ENCODE measurements at regions not wholly inside any gene's neighbourhood (a gene's known extent, or its start where the extent isn't known, plus 50 kb on each side); places are given as distances from the start of the nearest gene placed in this dataset.

DNA sequence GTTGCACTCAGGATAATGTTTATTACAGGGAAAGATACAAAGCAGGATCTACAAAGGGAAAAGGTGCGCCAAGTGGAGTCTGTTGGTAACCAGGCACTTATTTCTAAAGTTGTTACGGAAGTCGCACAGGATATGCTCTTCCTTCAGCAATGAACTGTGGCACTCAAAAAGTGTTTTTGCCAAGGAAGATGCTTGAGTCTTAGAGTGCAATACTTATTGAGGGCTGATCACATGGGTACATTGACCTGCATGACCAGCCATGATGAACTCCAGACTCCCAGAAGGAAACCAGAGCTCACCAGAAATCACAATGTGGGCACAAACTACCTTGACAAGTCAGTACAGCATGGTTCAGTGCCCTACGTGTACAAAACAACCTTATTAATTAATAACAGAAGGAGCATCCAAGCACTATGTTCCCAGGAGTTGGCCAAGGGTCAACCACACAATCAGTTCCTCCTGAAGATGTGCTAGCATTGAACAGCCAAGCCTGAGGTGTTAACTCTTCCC is 270.7 kb upstream of the TFAP2D start:
- intact Hi-C loops (cut with DNase I), result no loop called here
- no peak for DNase-seq (ENCODE audit: low spot score)

DNA sequence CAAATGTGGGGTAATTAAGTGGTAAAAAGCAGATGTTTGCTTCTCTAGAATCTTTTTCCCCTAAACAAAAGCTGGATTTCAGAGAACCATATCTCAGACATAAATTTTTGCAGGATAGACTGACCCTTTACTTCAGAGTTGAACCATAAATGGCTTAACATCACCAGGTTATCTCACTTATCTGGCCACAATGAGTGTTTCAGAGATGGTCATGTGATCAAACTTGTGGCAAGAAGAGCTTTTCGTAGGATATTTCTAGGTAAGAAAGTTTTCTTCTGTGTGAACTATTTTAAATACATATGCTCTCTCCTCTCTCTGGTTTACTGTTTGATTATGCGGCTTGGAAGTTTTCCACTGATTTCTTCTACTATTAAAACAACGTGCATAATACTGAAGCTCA is 270.2 kb upstream of the TFAP2D start:
- intact Hi-C loops (cut with DNase I), result no loop called here

DNA sequence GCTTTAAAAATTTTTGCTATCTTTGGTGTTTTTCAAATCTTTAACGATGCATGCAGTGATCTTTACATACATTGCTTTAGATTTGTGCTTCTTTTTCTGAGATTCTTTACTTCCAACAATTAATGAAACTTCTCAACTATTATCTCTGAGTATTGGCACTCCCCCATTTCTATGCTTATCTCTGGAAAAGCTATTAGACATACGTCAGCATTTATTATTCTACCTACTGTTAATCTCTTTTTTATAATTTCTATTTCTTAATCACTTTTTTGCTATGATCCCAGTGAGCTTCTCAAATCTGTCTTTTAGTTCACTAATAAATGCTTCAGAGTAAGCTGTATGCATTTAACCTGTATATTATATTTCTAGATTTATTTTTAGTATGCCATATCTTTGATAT is 264.2 kb upstream of the TFAP2D start:
- intact Hi-C loops (cut with DNase I), result no loop called here
- no peak for DNase-seq (ENCODE audit: low spot score)

More for the DNA sequence above, 270.2 kb upstream of the TFAP2D start:
- no peak for DNase-seq (ENCODE audit: low spot score)

DNA sequence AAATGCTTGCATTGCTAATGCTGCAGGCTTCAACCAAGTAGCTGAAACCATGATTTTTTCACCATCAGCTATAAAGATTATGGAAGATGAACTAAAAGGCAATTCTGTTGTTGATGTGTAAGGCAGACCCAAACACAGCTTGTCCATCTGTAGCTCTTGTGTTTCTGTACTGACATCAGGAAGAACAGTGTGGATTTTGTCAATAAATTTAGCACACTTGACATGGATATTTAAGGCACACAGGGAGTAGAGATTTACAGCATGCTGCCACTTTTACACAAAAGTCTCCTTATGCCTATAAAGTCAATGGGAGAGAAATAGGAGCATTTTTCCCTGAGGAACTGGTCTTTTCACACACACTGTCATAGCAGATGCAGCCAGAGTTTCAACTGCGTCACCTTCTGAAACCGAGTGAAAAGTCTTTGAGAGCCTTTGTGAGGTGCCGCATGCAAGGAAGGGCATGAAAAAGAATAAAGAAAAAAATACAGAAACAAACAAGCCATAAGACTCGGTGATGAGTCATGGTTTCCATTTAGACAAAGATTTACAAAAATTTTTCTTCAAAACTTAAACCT is 261.4 kb upstream of the TFAP2D start:
- no peak for DNase-seq (ENCODE audit: low spot score)
- intact Hi-C loops (cut with DNase I), result no loop called here

DNA sequence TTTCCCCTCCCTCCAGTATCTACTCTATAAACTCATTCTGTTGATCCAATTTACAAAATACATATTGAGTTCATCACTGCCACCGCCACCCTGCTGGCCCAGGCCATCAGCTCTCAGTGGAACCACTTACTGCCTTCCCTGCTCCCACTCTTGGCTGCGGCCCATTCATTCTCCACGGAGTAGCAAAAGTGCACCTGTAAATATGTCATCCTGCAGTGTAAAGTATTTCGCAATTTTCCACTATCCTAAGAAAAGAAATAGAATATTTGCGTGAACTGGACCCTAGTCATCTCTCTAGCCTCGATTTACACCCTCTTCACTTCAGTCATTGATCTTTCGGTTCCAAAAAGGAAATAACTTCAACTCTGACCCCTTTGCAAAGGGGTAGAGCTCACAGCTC is 258.3 kb upstream of the TFAP2D start:
- no peak for DNase-seq (ENCODE audit: low spot score)
- intact Hi-C loops (cut with DNase I), result no loop called here

DNA sequence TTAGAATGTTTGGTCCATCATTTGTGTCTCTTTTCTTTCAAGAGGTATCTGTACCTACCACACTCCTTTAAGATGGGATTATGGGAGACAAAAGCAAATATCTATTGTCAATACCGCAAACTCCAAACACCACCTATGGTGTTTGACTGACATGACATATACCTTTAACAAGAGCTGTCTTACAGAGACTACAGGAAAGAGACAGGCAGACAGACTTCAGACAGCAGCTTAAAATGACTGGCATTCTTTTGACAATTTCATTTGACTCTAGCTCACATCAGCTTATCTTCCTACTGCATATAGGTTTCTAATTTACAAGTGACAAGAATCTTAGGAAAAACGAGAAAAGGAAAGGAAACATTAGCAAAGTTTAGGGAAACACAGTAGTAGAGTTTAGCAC is 256.0 kb upstream of the TFAP2D start:
- DNase-seq (ENCODE audit: low spot score), result no peak
- intact Hi-C loops (cut with DNase I), result no loop called here

DNA sequence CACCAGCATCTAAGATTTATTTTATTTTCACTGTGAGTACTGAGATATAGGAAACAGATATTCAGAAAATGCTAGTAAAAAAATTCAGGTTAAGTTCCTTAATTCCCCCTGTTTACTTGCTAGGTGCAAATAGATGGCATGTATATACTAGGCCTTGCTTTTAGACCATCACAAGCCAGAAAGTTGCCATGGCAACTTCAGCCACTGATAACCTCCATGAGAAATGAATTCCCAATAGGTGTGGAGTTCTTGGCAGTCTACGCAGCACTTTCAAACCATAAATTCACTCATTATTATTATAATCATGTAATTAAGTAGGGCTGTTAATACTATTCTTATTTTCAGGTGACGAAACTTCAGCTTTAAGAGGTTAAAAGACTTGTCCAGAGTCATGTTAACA is 251.6 kb upstream of the TFAP2D start:
- intact Hi-C loops (cut with DNase I), result no loop called here

DNA sequence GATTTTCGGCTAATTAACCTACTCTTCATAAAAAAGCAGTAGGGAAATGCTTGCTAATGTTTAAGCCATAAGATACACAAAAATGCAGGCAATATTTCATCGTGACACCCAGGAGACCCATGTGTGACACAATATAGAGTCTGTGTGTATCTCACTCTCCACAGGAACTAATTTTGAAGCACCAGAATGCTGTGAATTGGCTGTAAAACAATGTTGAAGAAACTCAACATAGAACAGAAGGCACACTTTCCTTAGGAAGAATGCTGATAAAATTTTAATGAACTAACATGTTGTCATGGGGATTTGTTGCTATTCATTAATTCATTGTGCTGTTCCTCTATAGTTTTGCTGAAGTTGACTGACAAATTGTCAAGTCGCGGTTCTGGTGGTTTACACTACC is 249.4 kb upstream of the TFAP2D start:
- no peak for DNase-seq (ENCODE audit: low spot score)
- intact Hi-C loops (cut with DNase I), result no loop called here

More for the DNA sequence above, 251.6 kb upstream of the TFAP2D start:
- DNase-seq (ENCODE audit: low spot score), result no peak

DNA sequence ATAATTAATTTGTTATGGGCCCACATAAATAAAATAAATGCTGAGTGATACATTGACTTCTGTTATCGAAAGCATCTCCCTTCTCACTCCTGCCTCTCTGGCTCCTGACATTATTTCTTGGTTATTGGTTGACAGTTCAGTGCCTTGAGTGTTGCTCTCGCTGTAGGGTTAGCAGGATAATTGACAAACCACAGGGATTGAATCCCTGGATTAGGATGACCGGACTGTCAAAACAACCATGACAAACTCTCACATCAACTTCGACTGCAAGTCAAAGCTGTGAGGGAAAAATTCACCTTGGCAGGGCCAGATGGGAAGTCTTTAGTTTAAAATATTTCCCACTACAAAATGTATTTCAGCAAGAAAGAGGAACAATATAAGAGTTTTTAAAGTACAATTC is 245.4 kb upstream of the TFAP2D start:
- DNase-seq (ENCODE audit: low spot score), result no peak
- intact Hi-C loops (cut with DNase I), result no loop called here

DNA sequence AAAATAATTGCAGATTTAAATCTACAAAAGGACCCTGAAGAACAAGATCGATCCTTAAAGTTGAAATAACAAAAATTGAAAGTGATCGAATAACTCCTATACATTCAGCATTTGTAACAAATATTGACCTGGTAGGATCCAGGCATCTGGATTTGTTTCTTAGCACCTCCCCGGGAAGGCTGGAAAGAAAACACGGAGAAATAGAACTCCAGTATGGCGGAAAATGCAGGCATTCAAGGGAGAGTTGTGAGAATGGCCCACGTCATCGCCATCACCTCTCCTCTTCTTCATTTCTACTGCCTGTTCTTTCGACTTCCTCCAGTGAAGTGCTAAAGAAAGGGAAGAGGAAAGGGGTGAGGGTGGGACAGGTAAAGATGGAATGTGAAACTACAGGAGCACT is 242.3 kb upstream of the TFAP2D start:
- intact Hi-C loops (cut with DNase I), result no loop called here

DNA sequence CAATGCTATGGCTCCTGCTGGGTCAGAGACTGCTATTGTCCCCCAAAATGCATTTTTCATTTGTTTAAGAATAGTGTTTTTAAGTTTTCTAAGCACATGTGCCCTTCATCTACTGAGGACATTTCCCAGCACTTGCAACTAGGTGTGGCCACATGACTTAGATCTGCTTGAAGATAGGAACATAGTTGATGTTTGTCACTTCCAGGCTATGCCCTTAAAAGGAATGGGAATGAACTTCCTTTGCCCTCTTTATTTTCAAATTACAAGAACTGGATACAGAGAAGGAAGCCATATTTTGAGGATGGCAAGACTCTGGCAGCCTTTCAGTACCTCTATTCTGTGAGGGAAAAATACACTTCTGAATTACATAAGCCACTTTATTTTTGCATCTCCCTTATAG is 203.0 kb upstream of the TFAP2D start:
- intact Hi-C loops (cut with DNase I), result no loop called here
- DNase-seq (ENCODE audit: low spot score), result no peak

More for the DNA sequence above, 242.3 kb upstream of the TFAP2D start:
- no peak for DNase-seq (ENCODE audit: low spot score)

DNA sequence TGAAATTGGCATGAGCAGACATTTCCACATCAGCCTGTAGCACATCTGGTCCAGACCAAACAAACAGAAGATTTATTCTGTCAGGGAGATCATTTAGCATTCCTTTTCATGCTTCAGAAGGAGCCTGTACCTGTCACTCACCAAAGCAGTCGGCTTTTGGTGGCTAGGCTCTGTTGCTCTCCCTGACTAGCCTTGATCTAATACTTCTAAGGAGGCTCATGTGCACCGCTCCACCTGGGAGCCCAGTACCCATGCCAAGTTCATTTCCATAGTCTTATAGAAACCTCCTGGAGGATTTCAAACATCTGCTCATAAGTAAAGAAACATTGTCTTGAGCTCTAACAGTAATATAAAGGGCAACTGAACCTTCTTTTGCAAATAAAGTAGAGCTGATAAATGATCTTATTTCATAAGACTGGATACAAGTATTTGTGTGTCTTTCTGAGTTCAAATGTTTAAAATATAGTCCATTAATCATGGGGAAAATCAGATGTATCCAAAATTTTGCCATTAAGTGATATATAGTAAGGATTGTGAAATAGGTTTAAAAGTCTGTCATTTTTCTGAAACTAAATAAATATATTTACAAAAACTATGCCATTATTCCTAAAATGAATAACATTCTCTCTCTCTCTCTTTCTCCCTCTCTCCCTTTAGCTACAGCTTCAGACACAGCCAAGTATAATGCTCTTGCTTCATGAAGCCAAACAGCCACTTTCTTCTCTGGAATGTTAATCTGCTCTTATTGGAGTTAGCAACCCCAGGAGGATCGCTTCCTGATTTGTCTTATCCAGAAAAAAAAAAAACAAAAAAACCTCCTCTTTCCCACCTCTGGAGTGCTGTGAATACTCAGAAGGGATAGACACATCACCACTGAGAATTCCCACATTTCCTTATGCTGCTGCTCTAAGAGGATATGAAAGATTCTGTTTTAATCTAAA is 192.7 kb upstream of the TFAP2D start:
- intact Hi-C loops (cut with DNase I), result no loop called here
- no peak for DNase-seq (ENCODE audit: low spot score)

DNA sequence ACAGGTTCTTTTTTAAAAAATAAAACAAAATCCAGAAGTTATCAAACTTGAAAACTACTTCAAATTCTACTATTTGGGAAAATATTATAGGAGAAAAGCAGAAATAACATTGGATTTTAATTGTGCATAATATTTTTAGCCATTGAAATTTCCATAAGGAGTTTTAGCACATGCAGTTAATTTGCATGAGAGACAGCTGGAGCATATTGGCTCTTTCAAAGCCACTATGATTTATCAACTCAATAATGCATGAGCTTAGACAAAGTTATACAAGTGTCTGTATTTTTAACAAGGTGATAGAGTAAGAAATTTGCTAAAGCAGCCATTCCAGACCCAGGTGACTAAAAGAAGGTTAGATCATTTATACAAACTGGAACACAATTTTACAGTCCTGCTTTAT is 189.0 kb upstream of the TFAP2D start:
- no peak for DNase-seq (ENCODE audit: low spot score)
- intact Hi-C loops (cut with DNase I), result no loop called here

DNA sequence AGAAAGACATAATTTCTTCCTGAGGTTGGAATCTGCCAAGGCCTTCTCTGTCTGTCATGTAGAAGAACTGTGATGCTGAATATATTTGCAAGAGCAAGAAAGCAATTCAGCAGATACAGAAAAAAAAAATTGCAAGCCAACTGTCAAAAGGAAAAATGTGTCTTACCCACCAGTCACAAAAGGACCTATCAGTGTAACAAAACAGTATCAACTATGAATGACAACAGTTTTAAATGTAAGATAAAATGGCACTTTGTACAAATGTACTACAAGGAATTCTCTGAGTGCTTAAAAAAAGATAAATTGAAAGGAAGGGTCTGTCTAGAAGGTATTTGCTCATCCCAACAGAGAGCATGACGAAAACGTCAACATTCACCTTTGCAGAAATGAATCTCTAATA is 185.3 kb upstream of the TFAP2D start:
- intact Hi-C loops (cut with DNase I), result no loop called here
- no peak for DNase-seq (ENCODE audit: low spot score)

DNA sequence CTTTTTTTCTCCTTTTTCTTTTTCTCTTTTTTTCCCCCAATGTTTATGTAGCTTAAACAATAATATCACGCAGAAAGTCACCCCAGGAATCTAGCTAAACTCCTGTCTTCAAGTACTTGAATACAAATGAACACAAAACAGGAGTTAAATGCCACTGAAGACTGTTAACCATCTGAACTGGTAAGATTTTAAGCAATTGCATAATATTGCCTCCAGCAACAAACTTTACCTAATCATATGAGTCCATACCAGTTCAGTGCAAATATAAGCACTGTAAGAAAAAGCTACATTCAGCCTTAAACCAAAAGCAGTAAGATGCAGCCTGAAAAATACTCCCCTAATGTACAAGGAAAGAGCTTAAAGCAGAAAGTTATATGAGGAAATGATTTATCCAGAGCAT is 173.9 kb upstream of the TFAP2D start:
- DNase-seq (ENCODE audit: low spot score), result no peak
- intact Hi-C loops (cut with DNase I), result no loop called here

DNA sequence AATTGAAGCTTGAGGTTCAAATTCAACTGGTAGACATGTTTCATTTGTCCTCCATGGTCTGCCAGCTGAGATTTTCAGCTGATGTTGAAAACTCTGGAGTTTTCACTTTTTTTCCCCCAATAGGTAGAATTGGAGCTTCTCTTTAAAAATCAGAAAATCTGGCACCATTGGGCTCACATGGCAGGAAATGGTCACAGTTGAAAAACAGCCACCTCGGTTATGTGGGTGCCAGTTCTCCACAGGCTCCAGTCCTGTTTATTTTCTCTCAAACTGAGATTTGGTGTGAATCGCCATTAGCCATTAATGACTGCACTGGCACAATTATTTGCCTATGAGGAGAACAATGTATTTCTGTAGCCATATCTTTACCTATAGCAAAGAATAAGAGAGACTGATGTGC is 171.4 kb upstream of the TFAP2D start:
- intact Hi-C loops (cut with DNase I), result no loop called here
- no peak for DNase-seq (ENCODE audit: low spot score)

DNA sequence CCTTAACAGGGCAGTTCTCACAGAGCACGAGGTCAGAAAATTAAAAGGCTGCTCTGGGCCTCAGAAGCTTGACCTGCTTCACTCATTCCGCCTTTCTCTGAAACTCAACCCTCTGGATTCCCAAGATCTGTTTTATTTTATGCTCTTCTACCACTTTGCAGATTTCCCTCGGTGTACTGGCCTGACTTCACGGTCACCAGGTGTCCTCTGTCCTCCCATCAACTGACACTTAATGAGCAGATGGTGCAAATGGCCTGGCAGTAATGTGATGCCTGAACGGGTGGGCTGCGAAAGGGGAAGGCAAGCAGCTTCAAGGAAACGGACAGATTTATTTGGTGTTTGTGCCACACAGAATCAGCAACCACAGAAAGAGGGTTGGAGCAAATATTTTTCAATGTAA is 169.7 kb upstream of the TFAP2D start:
- DNase-seq (ENCODE audit: low spot score), result no peak
- intact Hi-C loops (cut with DNase I), result no loop called here

DNA sequence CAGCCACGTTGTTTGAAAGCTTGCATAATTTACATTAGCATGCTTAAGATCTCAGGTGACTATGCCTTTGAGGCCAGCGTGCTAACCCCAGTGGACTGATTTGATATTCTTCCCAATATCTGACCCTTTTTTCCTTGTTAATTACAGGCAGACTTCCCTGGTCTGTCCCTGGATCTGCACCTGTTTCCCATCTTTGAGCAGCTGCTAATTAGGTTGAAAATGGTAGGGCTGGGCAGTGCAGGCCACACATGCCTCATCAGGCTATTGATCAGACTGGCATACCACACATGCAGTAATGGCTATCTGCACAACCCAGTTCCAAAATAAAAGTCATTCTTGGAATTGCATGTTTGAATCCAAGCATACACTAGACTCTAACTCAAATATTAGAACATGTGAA is 164.3 kb upstream of the TFAP2D start:
- intact Hi-C loops (cut with DNase I), result no loop called here
- no peak for DNase-seq (ENCODE audit: low spot score)

DNA sequence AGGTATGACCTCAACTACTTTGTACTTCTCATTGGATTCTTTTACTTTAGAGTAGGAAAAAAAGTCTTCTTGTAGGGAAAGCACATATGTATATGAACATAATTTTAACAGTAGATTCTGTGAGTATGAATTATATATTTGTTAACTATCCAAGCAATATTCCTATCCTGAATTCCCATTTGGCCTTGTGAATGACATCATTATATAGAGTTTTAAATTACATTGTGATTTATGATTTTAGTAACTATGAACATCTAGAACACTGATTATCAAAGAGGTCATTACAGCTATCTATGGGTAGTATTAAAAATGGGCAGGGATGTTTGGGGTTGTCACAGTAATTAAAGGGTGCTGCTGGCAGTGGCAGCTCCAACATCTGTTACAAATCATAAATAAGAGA is 163.9 kb upstream of the TFAP2D start:
- intact Hi-C loops (cut with DNase I), result no loop called here
- DNase-seq (ENCODE audit: low spot score), result no peak

DNA sequence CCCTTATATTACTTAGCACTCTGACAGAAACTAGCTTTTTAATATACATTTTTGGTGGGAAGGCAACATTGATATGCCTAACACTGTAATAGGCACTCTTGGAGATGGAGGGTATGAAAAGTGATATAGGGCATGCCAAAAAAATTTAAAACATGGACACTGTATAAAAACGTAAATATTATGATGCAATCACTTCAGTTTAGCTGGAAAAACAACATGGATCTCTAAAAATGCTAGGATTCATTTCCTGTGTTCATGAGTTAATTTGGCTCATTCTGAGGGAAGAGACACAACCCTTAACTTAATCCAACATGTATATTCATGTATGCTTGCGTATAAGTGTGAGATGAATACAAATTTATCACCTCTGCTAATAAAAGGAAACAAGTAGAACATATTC is 157.3 kb upstream of the TFAP2D start:
- no peak for DNase-seq (ENCODE audit: low spot score)
- intact Hi-C loops (cut with DNase I), result no loop called here

DNA sequence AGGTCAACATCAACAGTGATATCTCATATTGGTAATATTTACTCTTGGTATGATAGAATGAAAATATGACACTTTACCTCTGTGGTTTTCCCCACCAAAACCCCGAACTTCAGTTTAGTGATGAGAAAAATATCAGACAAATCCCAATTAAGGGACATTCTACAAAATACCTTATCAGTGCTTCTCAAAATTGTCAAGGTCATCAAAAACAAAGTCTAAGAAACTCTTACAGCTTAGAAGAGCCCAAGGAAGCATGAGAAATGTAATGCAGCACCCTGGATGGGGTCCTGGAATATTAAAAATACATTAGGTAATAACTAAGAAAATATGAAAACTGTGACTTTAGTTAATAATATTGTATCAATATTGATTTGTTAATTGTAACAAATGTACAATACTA is 148.3 kb upstream of the TFAP2D start:
- DNase-seq (ENCODE audit: low spot score), result no peak
- intact Hi-C loops (cut with DNase I), result no loop called here
